Activated CD4-positive, alpha-beta T cell treated with anti-CD3 and anti-CD28 coated beads, Interleukin-2, Interleukin-4, amounts not matched to agents 100 ng/mL and 50 ng/mL, durations not matched to agents 16 hours and 8 hours (primary cell): ENCODE measurements at regions not wholly inside any gene's neighbourhood (a gene's known extent, or its start where the extent isn't known, plus 50 kb on each side); places are given as distances from the start of the nearest gene placed in this dataset.

Source experiments
- DNase-seq: peaks from one replicate; pipeline ENCODE4 v3.0.0-alpha.2; 2020; ENCODE audit warnings: low spot score

GRCh38 chr5:104189909-104190308 is 627.3 kb upstream of the NUDT12 start:
- no peak for DNase-seq

- DNase-seq = no peak
These were observed 626.4 kb upstream of the NUDT12 start for GRCh38 chr5:104189031-104189430.

GRCh38 chr5:104187656-104188055 is 625.1 kb upstream of the NUDT12 start:
- DNase-seq = no peak

GRCh38 chr5:104186510-104186909 is 623.9 kb upstream of the NUDT12 start:
- no peak for DNase-seq

- DNase-seq = no peak
These were observed 623.5 kb upstream of the NUDT12 start for GRCh38 chr5:104186100-104186499.

GRCh38 chr5:104184264-104184663 is 621.7 kb upstream of the NUDT12 start:
- no peak for DNase-seq

GRCh38 chr5:104178829-104179456 is 616.4 kb upstream of the NUDT12 start:
- peak; percentile 36 for DNase-seq

- no peak for DNase-seq
These were observed 615.5 kb upstream of the NUDT12 start for GRCh38 chr5:104178066-104178465.

- no peak for DNase-seq
These were observed 615.1 kb upstream of the NUDT12 start for GRCh38 chr5:104177651-104178050.

- DNase-seq = no peak
These were observed 610.4 kb upstream of the NUDT12 start for GRCh38 chr5:104172976-104173375.

- DNase-seq = no peak
These were observed 609.5 kb upstream of the NUDT12 start for GRCh38 chr5:104171958-104172690.

GRCh38 chr5:104170926-104171325 is 608.3 kb upstream of the NUDT12 start:
- no peak for DNase-seq

GRCh38 chr5:104146652-104147051 is 584.1 kb upstream of the NUDT12 start:
- no peak for DNase-seq

- DNase-seq = no peak
These were observed 577.3 kb upstream of the NUDT12 start for GRCh38 chr5:104139840-104140239.

- DNase-seq = no peak
These were observed 567.7 kb upstream of the NUDT12 start for GRCh38 chr5:104130320-104130719.

- no peak for DNase-seq
These were observed 565.8 kb upstream of the NUDT12 start for GRCh38 chr5:104128348-104128747.

GRCh38 chr5:104126980-104127379 is 564.4 kb upstream of the NUDT12 start:
- DNase-seq = no peak

GRCh38 chr5:104119529-104119928 is 556.9 kb upstream of the NUDT12 start:
- DNase-seq = no peak

- no peak for DNase-seq
These were observed 549.0 kb upstream of the NUDT12 start for GRCh38 chr5:104111632-104112031.

- no peak for DNase-seq
These were observed 533.9 kb upstream of the NUDT12 start for GRCh38 chr5:104096451-104096850.

- DNase-seq = no peak
These were observed 532.9 kb upstream of the NUDT12 start for GRCh38 chr5:104095527-104095926.

GRCh38 chr5:104088876-104089778 is 526.5 kb upstream of the NUDT12 start:
- no peak for DNase-seq

- no peak for DNase-seq
These were observed 522.3 kb upstream of the NUDT12 start for GRCh38 chr5:104084896-104085295.
